ENCODE measurements at regions not wholly inside any gene's neighbourhood (a gene's known extent, or its start where the extent isn't known, plus 50 kb on each side); places are given as distances from the start of the nearest gene placed in this dataset.

- Histone ChIP-seq H2BK20ac (ENCODE audit: low read depth, low read length, poor library complexity, severe bottlenecking) (no peak overlapping the region), H3K4ac (ENCODE audit: low read depth, low read length) (no peak overlapping the region), H2BK12ac (ENCODE audit: insufficient read length, low read depth, low read length) (no peak overlapping the region), H3K4me2 (ENCODE audit: insufficient read depth, insufficient read length, low read length) (no peak overlapping the region), H3K79me2 (ENCODE audit: insufficient read depth, low read length) (no peaks in the 10 kb centered on the region), H3K14ac (ENCODE audit: insufficient read depth, low read length) (no peak overlapping the region), H3K4me1 (ENCODE audit: insufficient read depth, low read length) (peaks cover 11% of the 10 kb centered on the region; the same call in 1 of the 2 replicates), H3K56ac (ENCODE audit: insufficient read length, low read depth, low read length) (no peak overlapping the region), H3K27me3 (ENCODE audit: insufficient read depth, low read length) (no peaks in the 10 kb centered on the region; the same call in 1 of the 2 replicates), H2BK5ac (ENCODE audit: insufficient read length, low read length) (no peak overlapping the region), H4K91ac (ENCODE audit: insufficient read length, low read depth, low read length) (no peak overlapping the region), H4K8ac (replicated peaks; ENCODE audit: insufficient read length, low read depth, low read length) (no peak overlapping the region), H3K23ac (ENCODE audit: insufficient read length, low read depth, low read length) (no peak overlapping the region), H2BK120ac (ENCODE audit: low read depth, low read length, poor library complexity, severe bottlenecking) (no peak overlapping the region), H4K5ac (ENCODE audit: insufficient read length, low read depth, low read length) (no peak overlapping the region), H2AK5ac (ENCODE audit: insufficient read length, low read length) (no peak overlapping the region), H2BK15ac (ENCODE audit: low read depth, low read length) (no peak overlapping the region), H3K9me3 (ENCODE audit: control insufficient read depth, low read depth, low read length) (no peaks in the 10 kb centered on the region), H4K20me1 (ENCODE audit: control insufficient read depth, insufficient read depth, insufficient read length) (no peaks in the 10 kb centered on the region), H3K18ac (ENCODE audit: insufficient read length, low read depth, low read length) (no peak overlapping the region), H3K23me2 (ENCODE audit: insufficient read length, low read depth, low read length, poor library complexity, severe bottlenecking) (no peaks in the 10 kb centered on the region), H3K79me1 (ENCODE audit: insufficient read depth, low read depth, low read length, poor library complexity, severe bottlenecking) (no peaks in the 10 kb centered on the region), H3K9ac (ENCODE audit: extremely low read depth, insufficient read length, low read length) (no peak overlapping the region), H3K27ac (ENCODE audit: insufficient read length, low read depth, low read length) (no peak overlapping the region), H2AFZ (ENCODE audit: low read length) (no peak overlapping the region), H3T11ph (ENCODE audit: low read length) (no peak overlapping the region)
- Mint-ChIP-seq H3K27ac (no peak overlapping the region), H3K36me3 (ENCODE audit: insufficient read depth in 1 of 3, low read depth in 3 of 3) (no peaks in the 10 kb centered on the region), H3K4me1 (peaks cover 19 to 39% of the 10 kb centered on the region in 2 experiments), H3K27me3 (ENCODE audit: low read depth) (peaks cover 69% of the 10 kb centered on the region), H3K9me3 (no peaks in the 10 kb centered on the region; a peak in 1 of 5 replicates), H3K4me3 (no peak overlapping the region)
- DNase-seq, result no peak
- no peak for TF ChIP-seq CTCF (conservative IDR thresholded peaks at IDR 0.05)
- no CpG with 5 or more reads among the region's 4 CpGs for WGBS (ENCODE audit: extremely low coverage, insufficient read length, low lambda C conversion rate)
These were observed 111.3 kb upstream of the ALDH1B1 start for GRCh38 chr9:38281196-38281595.

Measured in H9 (cell line).